Natural killer cell (primary cell): ENCODE measurements at regions not wholly inside any gene's neighbourhood (a gene's known extent, or its start where the extent isn't known, plus 50 kb on each side); places are given as distances from the start of the nearest gene placed in this dataset.

ENCODE experiments used
- ATAC-seq, 3 donors: fragments of 150-1000 bp in 2 of 3; fragments of 200-7000 bp in 1 of 3; cut with Tn5 transposase; 1 replicate in 1 of 3; 2 replicates in 2 of 3; pipeline ENCODE4 v1.10.0; 2021; ENCODE audit warnings: mild to moderate bottlenecking in 2 of 3, moderate library complexity in 2 of 3
- DNase-seq, 2 donors: peaks; one replicate each; pipeline versions ENCODE4 v3.0.0 to v3.0.0-alpha.2; 2013 to 2021; ENCODE audit warnings: mixed read lengths in 1 of 2
- H3K27ac ChIP-seq: one replicate; pipeline ENCODE4 v1.5.1; 2013; ENCODE audit warnings: mild to moderate bottlenecking, low read length
- H3K27me3 ChIP-seq: one replicate; pipeline ENCODE4 v1.6.1; 2013; ENCODE audit warnings: low read length; ENCODE audit not compliant: control insufficient read depth, insufficient read depth
- H3K36me3 ChIP-seq: one replicate; pipeline ENCODE4 v1.6.1; 2013; ENCODE audit warnings: low read length; ENCODE audit not compliant: control insufficient read depth, insufficient read depth
- H3K4me1 ChIP-seq: one replicate; pipeline ENCODE4 v1.6.1; 2013; ENCODE audit warnings: low read length; ENCODE audit not compliant: control insufficient read depth, insufficient read depth
- H3K4me3 ChIP-seq: one replicate; pipeline ENCODE4 v1.5.1; 2013; ENCODE audit warnings: low read length
- H3K9me3 ChIP-seq: one replicate; pipeline ENCODE4 v1.6.1; 2013; ENCODE audit warnings: low read length; ENCODE audit not compliant: control insufficient read depth, insufficient read depth
- H3K27ac Mint-ChIP-seq, 2 donors: one replicate each; pipeline ENCODE4 v1.8.0; 2022; ENCODE audit warnings: mild to moderate bottlenecking in 2 of 2, mixed read lengths in 2 of 2, moderate library complexity in 1 of 2
- H3K27me3 Mint-ChIP-seq, 2 donors: one replicate each; pipeline ENCODE4 v1.8.0; 2022; ENCODE audit warnings: low read depth in 2 of 2, mixed read lengths in 2 of 2
- H3K36me3 Mint-ChIP-seq: one replicate; pipeline ENCODE4 v1.8.0; 2022; ENCODE audit warnings: mixed read lengths
- H3K4me1 Mint-ChIP-seq, 2 donors: one replicate each; pipeline ENCODE4 v1.8.0; 2022; ENCODE audit warnings: mixed read lengths in 2 of 2
- H3K4me3 Mint-ChIP-seq: one replicate; pipeline ENCODE4 v1.8.0; 2022; ENCODE audit warnings: mild to moderate bottlenecking, moderate library complexity, mixed read lengths
- H3K9me3 Mint-ChIP-seq, 2 donors: one replicate each; pipeline ENCODE4 v1.8.0; 2022; ENCODE audit warnings: mixed read lengths in 2 of 2
- WGBS: methylation state at CpG from one replicate; pipeline ENCODE4 v1.1.7; 2013; ENCODE audit warnings: missing lambda C conversion rate; ENCODE audit not compliant: insufficient coverage; 5-methylcytosine and 5-hydroxymethylcytosine counted together
- intact Hi-C: fragments of 100-400 bp; cut with micrococcal nuclease; formaldehyde crosslinking; loops from one replicate; pipeline ENCODE4 v1.14.2; 2022
- TF ChIP-seq, protein P1 (sequence below): fragments of 200-600 bp; IDR thresholded peaks from one replicate; pipeline ENCODE4 v1.8.0; 2022; ENCODE audit warnings: antibody characterized with exemption

DNA sequence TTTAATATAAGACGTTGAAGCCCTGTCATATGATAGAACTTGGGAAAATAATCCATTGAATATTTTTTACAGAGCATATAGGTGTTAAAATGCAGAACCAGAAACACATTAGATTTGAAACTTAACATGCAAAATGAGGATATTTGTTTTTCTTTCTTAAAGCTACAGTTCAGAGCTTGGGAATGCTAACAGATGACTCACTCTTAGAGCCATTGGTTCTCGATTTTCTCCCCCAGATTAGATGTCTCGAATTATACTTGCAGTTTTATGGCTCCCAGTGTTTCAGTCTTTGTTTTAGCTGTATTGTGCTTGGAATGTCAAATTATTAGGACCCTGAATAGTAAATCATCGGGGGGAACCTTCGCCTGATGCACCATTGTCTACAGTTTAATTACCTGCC is 575.7 kb upstream of the ZP4 start:
- Mint-ChIP-seq H3K9me3 (peaks cover 14 to 23% of the 10 kb centered on the region in 2 donors), H3K4me3 (no peak overlapping the region), H3K27ac (no peak overlapping the region), H3K36me3 (no peaks in the 10 kb centered on the region), H3K4me1 (no peaks in the 10 kb centered on the region), H3K27me3 (no peaks in the 10 kb centered on the region)
- TF ChIP-seq, protein P1, sequence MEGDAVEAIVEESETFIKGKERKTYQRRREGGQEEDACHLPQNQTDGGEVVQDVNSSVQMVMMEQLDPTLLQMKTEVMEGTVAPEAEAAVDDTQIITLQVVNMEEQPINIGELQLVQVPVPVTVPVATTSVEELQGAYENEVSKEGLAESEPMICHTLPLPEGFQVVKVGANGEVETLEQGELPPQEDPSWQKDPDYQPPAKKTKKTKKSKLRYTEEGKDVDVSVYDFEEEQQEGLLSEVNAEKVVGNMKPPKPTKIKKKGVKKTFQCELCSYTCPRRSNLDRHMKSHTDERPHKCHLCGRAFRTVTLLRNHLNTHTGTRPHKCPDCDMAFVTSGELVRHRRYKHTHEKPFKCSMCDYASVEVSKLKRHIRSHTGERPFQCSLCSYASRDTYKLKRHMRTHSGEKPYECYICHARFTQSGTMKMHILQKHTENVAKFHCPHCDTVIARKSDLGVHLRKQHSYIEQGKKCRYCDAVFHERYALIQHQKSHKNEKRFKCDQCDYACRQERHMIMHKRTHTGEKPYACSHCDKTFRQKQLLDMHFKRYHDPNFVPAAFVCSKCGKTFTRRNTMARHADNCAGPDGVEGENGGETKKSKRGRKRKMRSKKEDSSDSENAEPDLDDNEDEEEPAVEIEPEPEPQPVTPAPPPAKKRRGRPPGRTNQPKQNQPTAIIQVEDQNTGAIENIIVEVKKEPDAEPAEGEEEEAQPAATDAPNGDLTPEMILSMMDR: no peak
- Histone ChIP-seq H3K36me3 (no peaks in the 10 kb centered on the region), H3K4me3 (no peak overlapping the region), H3K27me3 (no peaks in the 10 kb centered on the region), H3K4me1 (no peaks in the 10 kb centered on the region), H3K27ac (no peak overlapping the region), H3K9me3 (no peaks in the 10 kb centered on the region)
- WGBS: 90% methylated on average over 2 of the region's 5 CpGs
- ATAC-seq (no peak), DNase-seq (no peak)
- intact Hi-C loops: no loop called here

DNA sequence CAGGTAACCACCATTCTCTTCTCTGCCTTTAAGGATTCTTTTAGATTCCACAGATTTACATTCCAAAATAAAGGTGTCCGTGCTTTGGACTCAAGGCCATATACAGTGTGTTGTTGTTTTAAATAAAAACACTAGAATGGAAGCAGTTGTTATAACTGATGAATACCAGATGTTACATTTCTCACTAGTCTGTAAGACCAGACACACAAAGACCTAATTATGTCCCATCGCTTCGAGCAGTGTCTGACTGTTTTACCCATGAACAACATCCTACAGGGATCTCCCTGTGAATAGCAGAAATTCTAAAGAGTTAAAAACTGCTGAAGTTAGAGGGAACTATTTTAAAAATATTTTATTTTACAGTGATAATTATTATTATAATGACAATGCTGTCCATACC is 574.7 kb upstream of the ZP4 start:
- no peaks in the 10 kb centered on the region for H3K4me1 ChIP-seq
- DNase-seq (no peak), ATAC-seq (no peak)
- no peak overlapping the region for H3K27ac ChIP-seq
- no peaks in the 10 kb centered on the region for H3K9me3 ChIP-seq
- no peaks in the 10 kb centered on the region for H3K27me3 Mint-ChIP-seq
- H3K36me3 ChIP-seq: no peaks in the 10 kb centered on the region
- no peaks in the 10 kb centered on the region for H3K4me1 Mint-ChIP-seq
- H3K4me3 ChIP-seq: no peak overlapping the region
- H3K36me3 Mint-ChIP-seq: no peaks in the 10 kb centered on the region
- intact Hi-C loops: no loop called here
- TF ChIP-seq, protein P1: no peak
- no CpG with 5 or more reads among the region's 3 CpGs for WGBS
- H3K9me3 Mint-ChIP-seq: peaks cover 14 to 23% of the 10 kb centered on the region in 2 donors
- H3K27ac Mint-ChIP-seq: no peak overlapping the region
- H3K27me3 ChIP-seq: no peaks in the 10 kb centered on the region
- H3K4me3 Mint-ChIP-seq: no peak overlapping the region

DNA sequence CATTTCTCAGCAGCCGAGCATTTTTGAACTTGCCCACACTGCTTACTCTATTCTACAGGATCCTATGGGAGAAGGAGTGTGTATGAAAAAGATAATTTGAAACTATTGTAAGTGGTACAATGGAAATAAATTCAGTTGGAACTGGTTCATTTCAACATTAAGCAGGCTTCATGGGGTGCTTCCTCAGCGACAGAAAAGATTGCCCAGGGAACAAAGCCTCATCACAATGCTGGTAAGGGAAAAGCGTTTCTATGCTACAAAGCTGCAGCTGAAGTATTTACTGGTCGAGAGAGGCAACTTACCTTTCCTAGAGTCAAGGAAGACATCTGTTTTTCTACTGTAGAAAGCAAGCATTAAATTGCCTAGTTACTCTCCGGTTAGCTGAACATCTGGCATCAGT is 568.2 kb upstream of the ZP4 start:
- no peaks in the 10 kb centered on the region for H3K27me3 Mint-ChIP-seq
- Histone ChIP-seq H3K4me1 (no peaks in the 10 kb centered on the region), H3K36me3 (no peaks in the 10 kb centered on the region), H3K27ac (no peak overlapping the region), H3K9me3 (no peaks in the 10 kb centered on the region), H3K4me3 (no peak overlapping the region), H3K27me3 (no peaks in the 10 kb centered on the region)
- 73% methylated on average over 4 of the region's 5 CpGs for WGBS
- H3K27ac Mint-ChIP-seq: no peak overlapping the region
- ATAC-seq (no peak), DNase-seq (no peak)
- intact Hi-C loops: no loop called here
- no peaks in the 10 kb centered on the region for H3K4me1 Mint-ChIP-seq
- H3K36me3 Mint-ChIP-seq: no peaks in the 10 kb centered on the region
- no peak overlapping the region for H3K4me3 Mint-ChIP-seq
- TF ChIP-seq, protein P1: no peak
- peaks cover 6 to 12% of the 10 kb centered on the region in 2 donors for H3K9me3 Mint-ChIP-seq

DNA sequence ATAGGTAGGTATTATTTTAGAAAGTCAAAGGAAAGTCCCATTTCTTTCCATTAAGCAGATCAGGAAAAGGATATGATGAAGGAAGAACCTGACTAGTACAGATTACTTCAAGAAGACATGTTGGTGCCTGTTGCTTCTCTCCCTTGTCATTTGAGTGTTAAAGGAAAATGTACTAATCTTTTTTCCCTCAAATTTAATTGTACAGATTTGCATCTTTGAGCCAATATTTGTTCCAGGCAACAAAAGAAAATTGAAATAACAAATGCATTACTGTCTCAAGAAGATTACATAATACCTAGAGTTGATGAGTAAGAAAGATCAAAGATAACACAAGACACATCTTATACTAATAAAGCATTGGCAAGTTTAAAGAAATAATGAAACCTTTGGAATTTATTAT is 566.9 kb upstream of the ZP4 start:
- Mint-ChIP-seq H3K36me3 (no peaks in the 10 kb centered on the region), H3K9me3 (peaks cover 4 to 11% of the 10 kb centered on the region in 2 donors), H3K27ac (no peak overlapping the region), H3K27me3 (no peaks in the 10 kb centered on the region), H3K4me3 (no peak overlapping the region), H3K4me1 (no peaks in the 10 kb centered on the region)
- Histone ChIP-seq H3K27me3 (no peaks in the 10 kb centered on the region), H3K9me3 (no peaks in the 10 kb centered on the region), H3K27ac (no peak overlapping the region), H3K4me3 (no peak overlapping the region), H3K4me1 (no peaks in the 10 kb centered on the region), H3K36me3 (no peaks in the 10 kb centered on the region)
- ATAC-seq (no peak), DNase-seq (no peak)
- TF ChIP-seq, protein P1: no peak
- intact Hi-C loops: no loop called here
